Right atrium auricular region (tissue), 2 donors: ENCODE measurements at regions not wholly inside any gene's neighbourhood (a gene's known extent, or its start where the extent isn't known, plus 50 kb on each side); places are given as distances from the start of the nearest gene placed in this dataset.
"Not testable (repeated sequence)": the region's sequence is repeated elsewhere in the genome, so short reads cannot be mapped to it uniquely, and the experiment has no call there.

Experiments used
- DNase-seq: peaks from one replicate; pipeline ENCODE4 v3.0.0-alpha.2; 2019; ENCODE audit warnings: low spot score
- H3K27ac ChIP-seq, 2 donors: fragments of 200-600 bp; sonication (generic); 1 replicate in 1 of 2; 2 replicates in 1 of 2; pipeline ENCODE4 v1.5.1; 2016 to 2019
- H3K27me3 ChIP-seq, 2 donors: fragments of 200-600 bp; sonication (generic); one replicate each; pipeline versions ENCODE4 v1.5.1 to v1.6.0; 2017 to 2019
- H3K36me3 ChIP-seq: fragments of 200-600 bp; sonication (generic); one replicate; pipeline ENCODE4 v1.5.1; 2016
- H3K4me1 ChIP-seq, 2 donors: fragments of 200-600 bp; sonication (generic); one replicate each; pipeline versions ENCODE4 v1.5.1 to v1.6.0; 2017 to 2019
- H3K4me3 ChIP-seq, 2 donors: fragments of 200-600 bp; sonication (generic); 1 replicate in 1 of 2; 2 replicates in 1 of 2; pipeline ENCODE4 v1.5.1; 2017 to 2019; ENCODE audit warnings: mild to moderate bottlenecking in 1 of 2, moderate library complexity in 1 of 2
- H3K9me3 ChIP-seq, 2 donors: fragments of 200-600 bp; sonication (generic); one replicate each; pipeline ENCODE4 v1.5.1; 2019

DNA sequence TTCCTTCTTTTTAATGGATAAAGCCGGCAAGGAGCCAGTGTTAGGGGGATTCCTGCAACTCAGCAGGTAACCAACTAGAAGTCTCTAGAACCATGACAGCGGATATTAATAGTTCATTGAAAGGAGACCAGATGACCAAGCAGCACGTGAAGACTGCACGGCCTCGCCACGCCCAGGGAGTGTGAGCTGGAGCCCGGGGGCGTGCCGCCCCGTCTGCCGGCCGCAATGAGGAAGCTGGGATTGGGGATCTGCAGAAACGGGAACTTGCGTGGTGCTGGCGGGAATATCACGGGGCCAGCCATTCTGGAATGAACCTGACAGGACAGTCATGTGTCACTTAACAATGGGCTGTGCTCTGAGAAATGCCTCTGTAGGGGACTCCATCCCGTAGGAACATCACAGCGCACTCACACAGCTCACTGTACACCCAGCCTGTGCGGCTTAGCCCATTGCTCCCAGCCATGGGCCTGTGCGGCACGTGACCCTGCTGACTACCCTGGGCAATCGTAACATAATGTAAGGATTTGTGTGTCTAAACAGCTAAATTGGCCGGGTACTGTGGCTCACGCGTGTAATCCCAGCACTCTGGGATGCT, 4092.8 kb upstream of the TPTE start:
- H3K36me3 ChIP-seq, H3K27ac ChIP-seq, H3K4me3 ChIP-seq, H3K9me3 ChIP-seq, DNase-seq, H3K27me3 ChIP-seq, H3K4me1 ChIP-seq: not testable (repeated sequence)

GRCh38 chr21:6429924-6430323, 4091.5 kb upstream of the TPTE start:
- DNase-seq, H3K27me3 ChIP-seq, H3K4me1 ChIP-seq, H3K27ac ChIP-seq, H3K4me3 ChIP-seq, H3K9me3 ChIP-seq, H3K36me3 ChIP-seq: not testable (repeated sequence)

DNA sequence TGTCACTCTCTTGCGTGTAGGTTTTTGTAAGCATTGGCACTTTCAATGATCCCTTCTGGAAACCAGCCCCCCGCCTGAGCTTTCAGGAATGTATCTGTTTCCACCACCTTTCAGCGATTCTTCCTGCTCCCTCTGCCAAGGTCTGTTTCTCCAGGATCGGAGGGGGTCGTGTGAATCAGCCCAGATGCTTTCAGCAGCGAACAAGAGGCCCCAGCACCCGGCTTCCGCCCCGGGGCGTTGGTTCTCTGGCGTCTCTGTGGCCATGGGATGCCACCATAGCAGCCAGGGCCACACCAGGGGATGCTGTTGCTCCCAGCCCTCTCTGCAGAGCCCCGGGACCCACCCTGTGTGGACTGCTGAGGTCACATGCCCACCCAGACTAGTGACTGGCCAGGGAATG, 4088.2 kb upstream of the TPTE start:
- H3K9me3 ChIP-seq, H3K4me1 ChIP-seq, H3K27me3 ChIP-seq, H3K4me3 ChIP-seq, H3K27ac ChIP-seq, DNase-seq, H3K36me3 ChIP-seq: not testable (repeated sequence)

- DNase-seq, H3K9me3 ChIP-seq: not testable (repeated sequence)
Observed at GRCh38 chr21:6436205-6436604, 4085.2 kb upstream of the TPTE start.

GRCh38 chr21:6436971-6437833, 4084.2 kb upstream of the TPTE start:
- H3K9me3 ChIP-seq, H3K4me1 ChIP-seq, H3K27ac ChIP-seq, H3K27me3 ChIP-seq, H3K4me3 ChIP-seq, H3K36me3 ChIP-seq, DNase-seq: not testable (repeated sequence)

More at GRCh38 chr21:6436205-6436604, 4085.2 kb upstream of the TPTE start:
- not testable (repeated sequence) for H3K4me1 ChIP-seq, H3K4me3 ChIP-seq, H3K27ac ChIP-seq, H3K27me3 ChIP-seq, H3K36me3 ChIP-seq

GRCh38 chr21:6437834-6438187, 4083.6 kb upstream of the TPTE start:
- not testable (repeated sequence) for H3K27me3 ChIP-seq, DNase-seq, H3K27ac ChIP-seq, H3K4me3 ChIP-seq, H3K4me1 ChIP-seq, H3K9me3 ChIP-seq, H3K36me3 ChIP-seq

GRCh38 chr21:6439058-6439457, 4082.3 kb upstream of the TPTE start:
- not testable (repeated sequence) for DNase-seq, H3K4me1 ChIP-seq, H3K4me3 ChIP-seq, H3K27ac ChIP-seq, H3K27me3 ChIP-seq, H3K9me3 ChIP-seq, H3K36me3 ChIP-seq

GRCh38 chr21:6454648-6455340, 4066.6 kb upstream of the TPTE start:
- not testable (repeated sequence) for DNase-seq, H3K27ac ChIP-seq, H3K4me3 ChIP-seq, H3K9me3 ChIP-seq, H3K27me3 ChIP-seq, H3K4me1 ChIP-seq, H3K36me3 ChIP-seq

GRCh38 chr21:6456011-6456661, 4065.2 kb upstream of the TPTE start:
- H3K27ac ChIP-seq, H3K9me3 ChIP-seq, H3K36me3 ChIP-seq, H3K4me3 ChIP-seq, H3K27me3 ChIP-seq, H3K4me1 ChIP-seq, DNase-seq: not testable (repeated sequence)

DNA sequence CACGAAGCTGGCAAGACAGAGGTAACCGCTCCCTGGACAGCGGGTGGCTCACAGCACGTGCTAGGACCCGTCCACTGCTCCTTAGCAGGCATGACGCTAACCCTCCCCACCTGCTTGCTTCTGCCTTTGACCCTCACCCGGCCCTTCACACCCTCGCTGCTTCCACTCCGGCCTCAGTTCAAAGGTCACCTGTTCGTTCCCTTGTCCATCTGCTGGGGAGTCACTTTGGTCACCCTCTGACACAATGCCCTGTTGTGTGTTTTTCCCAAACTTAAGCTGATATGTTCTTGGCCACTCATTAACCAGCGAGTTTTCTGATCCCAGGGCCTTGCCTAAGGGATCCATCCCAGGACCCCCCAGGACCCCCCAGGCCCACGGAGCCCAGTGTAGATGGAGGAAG, 4061.6 kb upstream of the TPTE start:
- not testable (repeated sequence) for H3K9me3 ChIP-seq, H3K36me3 ChIP-seq, H3K27me3 ChIP-seq, H3K4me3 ChIP-seq, H3K27ac ChIP-seq, DNase-seq, H3K4me1 ChIP-seq

GRCh38 chr21:6461358-6461757, 4060.0 kb upstream of the TPTE start:
- H3K36me3 ChIP-seq, H3K27ac ChIP-seq, H3K27me3 ChIP-seq, DNase-seq, H3K4me1 ChIP-seq, H3K4me3 ChIP-seq, H3K9me3 ChIP-seq: not testable (repeated sequence)

GRCh38 chr21:6464419-6464818, 4057.0 kb upstream of the TPTE start:
- not testable (repeated sequence) for H3K36me3 ChIP-seq, H3K4me1 ChIP-seq, H3K4me3 ChIP-seq, H3K9me3 ChIP-seq, H3K27ac ChIP-seq, DNase-seq, H3K27me3 ChIP-seq

DNA sequence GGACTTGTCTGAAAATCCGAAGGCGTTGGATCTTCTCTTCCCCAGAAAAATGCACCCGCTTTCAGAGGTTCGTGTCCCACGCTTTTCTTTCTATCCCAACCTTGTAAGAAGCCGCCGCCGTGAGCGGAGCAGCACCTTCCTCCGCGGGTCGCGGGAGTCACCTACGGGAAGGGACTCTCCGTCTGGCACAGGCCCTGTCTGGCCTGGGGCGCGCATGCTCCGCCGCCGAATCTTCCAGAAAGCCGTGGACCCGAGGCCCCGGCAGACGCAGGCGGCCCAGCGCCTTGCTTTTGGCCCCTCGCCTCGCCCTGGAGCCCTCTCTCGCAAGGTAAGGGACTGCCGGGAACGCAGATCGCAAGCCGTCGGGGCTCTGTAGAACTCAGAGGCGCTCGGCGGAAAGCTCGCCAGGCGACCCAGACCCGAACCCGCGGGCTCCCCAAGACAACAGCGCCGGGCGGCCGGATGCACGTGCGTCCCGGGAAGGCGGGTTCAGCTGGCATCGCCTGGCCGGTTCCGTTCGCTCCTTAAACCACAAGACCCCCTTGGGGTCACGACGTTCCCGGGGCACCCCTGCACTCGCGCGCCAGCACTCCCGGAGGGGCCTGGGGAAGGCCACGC, 4055.2 kb upstream of the TPTE start:
- not testable (repeated sequence) for H3K27me3 ChIP-seq, DNase-seq, H3K9me3 ChIP-seq, H3K36me3 ChIP-seq, H3K27ac ChIP-seq, H3K4me3 ChIP-seq, H3K4me1 ChIP-seq

DNA sequence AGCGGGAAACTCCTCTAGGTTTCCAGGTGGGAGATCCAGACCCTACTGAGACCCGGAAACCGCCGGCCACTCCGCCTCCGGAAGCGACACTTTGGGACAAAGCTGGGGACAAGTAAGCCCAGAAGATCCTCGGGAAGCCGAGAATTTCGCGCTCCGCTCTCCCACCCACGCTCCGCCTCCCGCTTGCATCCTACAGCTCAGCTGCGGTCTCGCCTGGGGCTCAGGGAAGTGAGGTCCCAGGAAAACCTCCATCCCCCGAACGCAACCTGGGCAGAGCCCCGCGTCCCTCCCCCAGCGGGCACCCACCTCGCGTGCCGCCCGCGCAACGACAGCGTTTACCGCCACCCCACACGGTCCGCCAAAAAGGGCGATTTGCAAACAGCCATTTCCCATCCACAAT, 4054.7 kb upstream of the TPTE start:
- H3K36me3 ChIP-seq, H3K4me3 ChIP-seq, H3K27me3 ChIP-seq, H3K9me3 ChIP-seq, H3K4me1 ChIP-seq, DNase-seq, H3K27ac ChIP-seq: not testable (repeated sequence)
